Endodermal cell (in vitro differentiated cells): ENCODE measurements at regions not wholly inside any gene's neighbourhood (a gene's known extent, or its start where the extent isn't known, plus 50 kb on each side); places are given as distances from the start of the nearest gene placed in this dataset.
A peak's percentile ranks its signal among the peaks of the same experiment; 100 is the strongest.

ENCODE experiments used
- DNase-seq: peaks from one replicate; pipeline ENCODE4 v3.0.0-alpha.2; 2017
- H3K27ac ChIP-seq: 2 replicates; pipeline ENCODE4 v1.5.1; 2013; ENCODE audit warnings: mild to moderate bottlenecking, low read depth, low read length, moderate library complexity
- H3K27me3 ChIP-seq: 2 replicates; pipeline ENCODE4 v1.6.1; 2013; ENCODE audit warnings: mild to moderate bottlenecking, low read length, moderate library complexity; ENCODE audit not compliant: insufficient read depth, control insufficient read depth, poor library complexity, severe bottlenecking
- H3K36me3 ChIP-seq: 2 replicates; pipeline ENCODE4 v1.7.0; 2013; ENCODE audit warnings: mild to moderate bottlenecking, low read length, moderate library complexity; ENCODE audit not compliant: control insufficient read depth, insufficient read depth
- H3K4me1 ChIP-seq: one replicate; pipeline ENCODE4 v1.7.0; 2013; ENCODE audit warnings: low read length; ENCODE audit not compliant: control insufficient read depth, insufficient read depth
- H3K4me3 ChIP-seq: 2 replicates; pipeline ENCODE4 v1.5.1; 2013; ENCODE audit warnings: mild to moderate bottlenecking, low read length, moderate library complexity
- H3K9ac ChIP-seq: 2 replicates; pipeline ENCODE4 v1.6.1; 2013; ENCODE audit warnings: mild to moderate bottlenecking, low read length, moderate library complexity; ENCODE audit not compliant: poor library complexity, severe bottlenecking; ENCODE audit errors: extremely low read depth
- H3K9me3 ChIP-seq: 2 replicates; pipeline ENCODE4 v1.6.1; 2013; ENCODE audit warnings: mild to moderate bottlenecking, low read length, moderate library complexity; ENCODE audit not compliant: control insufficient read depth
- H3K27ac Mint-ChIP-seq: 2 replicates; pipeline ENCODE4 v1.8.0; 2020; ENCODE audit warnings: mixed read lengths
- H3K27me3 Mint-ChIP-seq: 2 replicates; pipeline ENCODE4 v1.8.0; 2021; ENCODE audit warnings: mild to moderate bottlenecking, mixed read lengths; ENCODE audit not compliant: insufficient read depth
- H3K36me3 Mint-ChIP-seq: 2 replicates; pipeline ENCODE4 v1.8.0; 2020; ENCODE audit warnings: low read depth, mixed read lengths
- H3K4me1 Mint-ChIP-seq: 2 replicates; pipeline ENCODE4 v1.8.0; 2020; ENCODE audit warnings: mixed read lengths
- H3K4me3 Mint-ChIP-seq: 2 replicates; pipeline ENCODE4 v1.8.0; 2020; ENCODE audit warnings: mild to moderate bottlenecking, moderate library complexity, mixed read lengths
- H3K9me3 Mint-ChIP-seq: 2 replicates; pipeline ENCODE4 v1.8.0; 2020; ENCODE audit warnings: mild to moderate bottlenecking, mixed read lengths
- WGBS, 2 experiments: methylation state at CpG; one replicate each; pipeline versions ENCODE4 v1.1.5 to v1.1.7; 2013; ENCODE audit warnings: missing lambda C conversion rate in 2 of 2, mixed read lengths in 1 of 2; ENCODE audit not compliant: insufficient coverage in 1 of 2, insufficient read length in 1 of 2; 5-methylcytosine and 5-hydroxymethylcytosine counted together
- TF ChIP-seq, protein P1 (sequence below): fragments of 200-600 bp; sonication (generic); conservative IDR thresholded peaks from 2 replicates; pipeline ENCODE4 v1.5.0; 2021; ENCODE audit warnings: antibody characterized with exemption, mild to moderate bottlenecking

GRCh38 chr9:109912726-109913460 is 132.9 kb downstream of the PALM2AKAP2 start:
- TF ChIP-seq, protein P1, sequence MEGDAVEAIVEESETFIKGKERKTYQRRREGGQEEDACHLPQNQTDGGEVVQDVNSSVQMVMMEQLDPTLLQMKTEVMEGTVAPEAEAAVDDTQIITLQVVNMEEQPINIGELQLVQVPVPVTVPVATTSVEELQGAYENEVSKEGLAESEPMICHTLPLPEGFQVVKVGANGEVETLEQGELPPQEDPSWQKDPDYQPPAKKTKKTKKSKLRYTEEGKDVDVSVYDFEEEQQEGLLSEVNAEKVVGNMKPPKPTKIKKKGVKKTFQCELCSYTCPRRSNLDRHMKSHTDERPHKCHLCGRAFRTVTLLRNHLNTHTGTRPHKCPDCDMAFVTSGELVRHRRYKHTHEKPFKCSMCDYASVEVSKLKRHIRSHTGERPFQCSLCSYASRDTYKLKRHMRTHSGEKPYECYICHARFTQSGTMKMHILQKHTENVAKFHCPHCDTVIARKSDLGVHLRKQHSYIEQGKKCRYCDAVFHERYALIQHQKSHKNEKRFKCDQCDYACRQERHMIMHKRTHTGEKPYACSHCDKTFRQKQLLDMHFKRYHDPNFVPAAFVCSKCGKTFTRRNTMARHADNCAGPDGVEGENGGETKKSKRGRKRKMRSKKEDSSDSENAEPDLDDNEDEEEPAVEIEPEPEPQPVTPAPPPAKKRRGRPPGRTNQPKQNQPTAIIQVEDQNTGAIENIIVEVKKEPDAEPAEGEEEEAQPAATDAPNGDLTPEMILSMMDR, result no peak
- Mint-ChIP-seq H3K36me3 (no peaks in the 10 kb centered on the region), H3K9me3 (no peaks in the 10 kb centered on the region), H3K4me3 (no peak overlapping the region), H3K27ac (no peak overlapping the region), H3K27me3 (no peaks in the 10 kb centered on the region), H3K4me1 (no peaks in the 10 kb centered on the region)
- H3K27me3 ChIP-seq, result no peaks in the 10 kb centered on the region
- H3K4me1 ChIP-seq, result no peaks in the 10 kb centered on the region
- 92 to 97% methylated on average over 7 of the region's 7 CpGs for WGBS, 2 experiments
- no peak overlapping the region for H3K4me3 ChIP-seq
- H3K36me3 ChIP-seq, result no peaks in the 10 kb centered on the region
- no peak overlapping the region for H3K27ac ChIP-seq
- H3K9ac ChIP-seq, result no peak overlapping the region
- no peaks in the 10 kb centered on the region for H3K9me3 ChIP-seq
- peak; percentile 28 for DNase-seq

DNA sequence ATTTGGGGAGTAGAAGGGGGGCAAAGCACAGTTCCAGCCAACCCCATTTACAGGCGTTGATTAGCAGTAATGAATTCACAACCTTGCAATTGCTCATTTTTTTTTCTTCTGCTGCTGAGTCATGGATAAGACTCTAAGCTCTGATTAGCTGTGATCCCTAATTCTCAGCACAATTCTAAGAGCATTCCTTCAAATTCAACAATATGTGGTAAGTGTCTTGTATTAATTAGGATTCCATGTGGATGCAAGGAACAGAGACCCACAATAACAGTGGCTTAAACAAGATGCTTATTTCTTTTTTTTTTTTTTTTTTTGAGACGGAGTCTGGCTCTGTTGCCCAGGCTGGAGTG is 133.4 kb downstream of the PALM2AKAP2 start:
- no peak overlapping the region for H3K27ac ChIP-seq

GRCh38 chr9:109914280-109915027 is 134.5 kb downstream of the PALM2AKAP2 start:
- 90 to 92% methylated on average over 4 of the region's 4 CpGs for WGBS, 2 experiments
- H3K9ac ChIP-seq, result no peak overlapping the region

More for the DNA sequence above, 133.4 kb downstream of the PALM2AKAP2 start:
- no peak overlapping the region for H3K4me3 Mint-ChIP-seq
- no peak overlapping the region for H3K27ac Mint-ChIP-seq
- Histone ChIP-seq H3K27me3 (no peaks in the 10 kb centered on the region), H3K4me3 (no peak overlapping the region), H3K9me3 (no peaks in the 10 kb centered on the region), H3K4me1 (no peaks in the 10 kb centered on the region), H3K9ac (no peak overlapping the region), H3K36me3 (no peaks in the 10 kb centered on the region)
- WGBS, 2 experiments, result 96 to 100% methylated on average over 1 of the region's 2 CpGs
- H3K36me3 Mint-ChIP-seq, result no peaks in the 10 kb centered on the region
- no peaks in the 10 kb centered on the region for H3K9me3 Mint-ChIP-seq
- H3K4me1 Mint-ChIP-seq, result no peaks in the 10 kb centered on the region
- TF ChIP-seq, protein P1, result no peak
- H3K27me3 Mint-ChIP-seq, result no peaks in the 10 kb centered on the region
- no peak for DNase-seq

More at GRCh38 chr9:109914280-109915027, 134.5 kb downstream of the PALM2AKAP2 start:
- Histone ChIP-seq H3K4me3 (no peak overlapping the region), H3K9me3 (no peaks in the 10 kb centered on the region), H3K4me1 (no peaks in the 10 kb centered on the region), H3K36me3 (no peaks in the 10 kb centered on the region), H3K27me3 (no peaks in the 10 kb centered on the region), H3K27ac (no peak overlapping the region)
- H3K27me3 Mint-ChIP-seq, result no peaks in the 10 kb centered on the region
- TF ChIP-seq, protein P1, result no peak
- no peak overlapping the region for H3K27ac Mint-ChIP-seq
- H3K4me1 Mint-ChIP-seq, result no peaks in the 10 kb centered on the region
- no peak for DNase-seq
- H3K36me3 Mint-ChIP-seq, result no peaks in the 10 kb centered on the region
- H3K4me3 Mint-ChIP-seq, result no peak overlapping the region
- H3K9me3 Mint-ChIP-seq, result no peaks in the 10 kb centered on the region
